ENCODE measurements at regions not wholly inside any gene's neighbourhood (a gene's known extent, or its start where the extent isn't known, plus 50 kb on each side); places are given as distances from the start of the nearest gene placed in this dataset.

- in situ Hi-C loops (cut with MboI; ENCODE audit: low sequenced_read_pairs), result no loop called here
Measured at GRCh38 chr9:108473209-108474112, 382.3 kb downstream of the ACTL7B start.

DNA sequence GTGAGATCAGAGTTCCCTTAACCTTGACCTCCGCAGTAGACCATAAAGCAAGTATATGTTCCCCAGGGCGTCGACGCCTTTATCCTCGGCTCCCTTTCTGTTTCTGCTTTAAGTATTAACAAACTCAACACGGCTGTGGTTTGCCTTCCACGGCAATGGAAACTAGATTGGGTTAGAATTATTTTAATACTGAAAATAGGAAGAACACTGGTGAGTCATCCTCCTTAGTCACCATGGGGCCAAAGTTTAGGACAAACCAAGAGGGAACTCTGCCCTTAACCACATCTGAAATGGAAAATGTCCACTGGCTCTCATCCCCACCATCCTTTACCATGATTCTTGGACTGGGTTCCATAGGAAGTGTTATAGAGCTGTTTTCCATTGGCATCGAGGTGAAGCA, 386.1 kb downstream of the ACTL7B start:
- in situ Hi-C loops (cut with MboI; ENCODE audit: low sequenced_read_pairs), result no loop called here

- in situ Hi-C loops (cut with MboI; ENCODE audit: low sequenced_read_pairs), result no loop called here
Measured at GRCh38 chr9:108468364-108468763, 387.4 kb downstream of the ACTL7B start.

GRCh38 chr9:108467653-108468324, 388.0 kb downstream of the ACTL7B start:
- in situ Hi-C loops (cut with MboI; ENCODE audit: low sequenced_read_pairs), result no loop called here

GRCh38 chr9:108467161-108467560, 388.6 kb downstream of the ACTL7B start:
- in situ Hi-C loops (cut with MboI; ENCODE audit: low sequenced_read_pairs), result no loop called here

DNA sequence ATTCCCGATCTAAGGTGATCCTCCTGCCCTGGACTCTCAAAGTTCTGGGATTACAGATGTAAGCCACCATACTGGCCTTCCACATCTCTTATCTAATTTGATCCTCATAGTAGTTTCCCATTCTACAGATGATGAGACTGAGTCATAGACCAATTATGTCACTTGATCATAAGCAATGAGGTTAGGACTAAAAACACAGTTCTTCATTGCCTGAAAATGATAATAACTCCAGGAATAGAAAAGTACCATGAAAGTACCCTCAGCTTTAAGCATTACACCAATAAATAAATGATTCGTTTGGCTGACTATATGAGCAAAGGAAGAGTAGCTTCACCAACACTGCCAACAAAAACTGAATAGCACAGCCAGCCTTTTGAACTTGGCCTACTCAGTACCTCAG, 389.5 kb downstream of the ACTL7B start:
- in situ Hi-C loops (cut with MboI; ENCODE audit: low sequenced_read_pairs), result no loop called here

GRCh38 chr9:108463932-108464606, 391.7 kb downstream of the ACTL7B start:
- in situ Hi-C loops (cut with MboI; ENCODE audit: low sequenced_read_pairs), result no loop called here

DNA sequence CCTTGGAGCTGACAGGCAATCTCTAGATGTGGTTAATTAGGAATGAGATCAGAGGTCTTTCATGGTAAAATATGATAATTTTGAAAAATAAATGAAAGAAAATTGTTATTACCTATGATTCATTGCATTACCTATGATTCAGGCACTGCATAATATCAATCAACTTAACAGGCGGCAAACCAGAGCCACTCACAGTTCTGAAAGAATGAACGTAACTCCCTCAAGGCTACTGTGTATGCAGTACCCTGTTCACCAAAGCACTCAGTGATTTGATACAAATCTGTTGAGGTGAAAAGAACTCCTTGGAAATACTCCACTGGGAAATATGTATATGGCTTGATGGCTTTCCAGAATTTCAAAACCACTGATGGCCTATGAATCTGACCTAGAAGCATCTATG, 398.9 kb downstream of the ACTL7B start:
- in situ Hi-C loops (cut with MboI; ENCODE audit: low sequenced_read_pairs), result no loop called here

GRCh38 chr9:108445431-108446071, 410.2 kb downstream of the ACTL7B start:
- in situ Hi-C loops (cut with MboI; ENCODE audit: low sequenced_read_pairs), result no loop called here

DNA sequence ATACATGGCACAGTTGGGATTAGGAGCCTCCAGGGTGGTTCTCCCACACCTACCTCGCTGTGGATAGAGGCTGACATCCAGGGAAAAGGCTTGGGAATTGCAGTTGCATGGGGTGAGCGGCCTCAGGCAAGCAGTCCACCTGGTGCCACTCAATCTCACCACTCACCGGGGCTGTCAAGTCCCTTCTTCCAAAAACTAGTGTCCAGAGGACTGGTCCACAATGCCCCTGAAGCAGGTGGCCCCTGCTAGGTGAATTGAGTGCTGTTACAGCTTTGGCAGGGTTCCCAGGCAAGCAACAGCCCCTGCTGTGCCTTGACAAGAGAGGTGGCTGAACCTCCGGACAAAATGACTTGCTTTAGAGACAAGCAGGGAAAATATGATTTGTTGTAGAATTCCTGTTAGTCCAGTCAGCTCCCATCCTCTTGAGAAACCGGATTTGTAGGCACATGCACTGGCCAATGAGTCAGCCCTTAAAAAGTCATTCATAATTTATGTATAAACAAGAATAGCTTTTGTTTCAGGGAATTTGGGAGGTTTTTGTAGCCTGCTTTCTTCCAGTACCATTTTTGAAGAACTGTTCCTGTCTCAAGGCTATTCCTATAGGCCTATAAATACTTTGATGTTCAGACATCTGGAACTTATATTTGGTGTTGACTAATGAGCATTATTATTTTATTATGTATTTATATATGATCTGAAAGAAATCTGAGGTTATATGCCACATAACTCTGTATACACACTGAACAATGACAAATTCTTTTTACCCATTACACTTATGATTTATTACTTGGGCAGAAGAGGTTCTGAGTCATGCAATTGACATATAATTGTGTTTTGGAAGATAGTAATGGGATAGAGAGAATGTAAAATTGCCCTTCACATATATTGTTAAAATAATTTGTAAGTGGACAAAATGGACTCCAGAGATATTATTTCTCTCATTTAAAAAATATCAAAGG, 411.1 kb downstream of the ACTL7B start:
- in situ Hi-C loops (cut with MboI; ENCODE audit: low sequenced_read_pairs), result no loop called here

DNA sequence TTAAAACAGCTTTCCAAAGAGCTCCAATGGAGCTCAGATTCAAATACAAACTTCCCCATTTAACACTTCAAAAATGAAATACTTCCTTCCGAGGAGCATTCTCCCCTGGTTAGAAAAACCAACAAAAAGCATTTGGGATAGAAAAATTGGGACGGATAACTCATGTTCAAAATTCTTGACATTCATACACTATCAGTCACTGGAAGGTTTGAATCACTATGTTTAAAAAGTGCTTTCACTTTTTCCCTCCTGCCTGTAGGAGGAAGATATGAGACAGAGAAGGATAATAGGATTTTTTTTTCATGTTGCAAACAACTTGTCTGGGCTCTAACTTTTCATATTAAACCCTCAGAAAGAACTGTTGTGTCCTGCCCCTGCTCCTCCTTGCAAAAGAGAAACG, 412.0 kb downstream of the ACTL7B start:
- in situ Hi-C loops (cut with MboI; ENCODE audit: low sequenced_read_pairs), result no loop called here

GRCh38 chr9:108443019-108443633, 412.7 kb downstream of the ACTL7B start:
- in situ Hi-C loops (cut with MboI; ENCODE audit: low sequenced_read_pairs), result no loop called here

DNA sequence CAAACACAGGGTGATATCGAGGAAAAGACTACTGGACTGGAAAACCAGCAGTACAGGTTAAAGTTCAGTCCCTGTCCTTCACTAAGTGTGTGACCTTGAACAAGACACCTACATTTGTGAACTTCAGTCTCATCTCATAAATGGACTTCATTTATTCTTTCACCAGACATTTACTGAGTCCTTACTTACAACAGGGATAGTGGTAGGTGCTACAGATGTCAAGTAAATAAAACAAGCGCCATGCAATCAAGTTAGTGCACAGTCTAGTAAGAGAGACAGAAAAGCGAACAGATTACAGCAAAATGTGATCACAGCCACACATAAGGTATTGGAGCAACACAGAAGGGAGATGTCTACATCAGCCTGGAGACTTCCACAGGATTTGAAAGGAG, 413.2 kb downstream of the ACTL7B start:
- in situ Hi-C loops (cut with MboI; ENCODE audit: low sequenced_read_pairs), result no loop called here

GRCh38 chr9:108441726-108442125, 414.1 kb downstream of the ACTL7B start:
- in situ Hi-C loops (cut with MboI; ENCODE audit: low sequenced_read_pairs), result no loop called here

DNA sequence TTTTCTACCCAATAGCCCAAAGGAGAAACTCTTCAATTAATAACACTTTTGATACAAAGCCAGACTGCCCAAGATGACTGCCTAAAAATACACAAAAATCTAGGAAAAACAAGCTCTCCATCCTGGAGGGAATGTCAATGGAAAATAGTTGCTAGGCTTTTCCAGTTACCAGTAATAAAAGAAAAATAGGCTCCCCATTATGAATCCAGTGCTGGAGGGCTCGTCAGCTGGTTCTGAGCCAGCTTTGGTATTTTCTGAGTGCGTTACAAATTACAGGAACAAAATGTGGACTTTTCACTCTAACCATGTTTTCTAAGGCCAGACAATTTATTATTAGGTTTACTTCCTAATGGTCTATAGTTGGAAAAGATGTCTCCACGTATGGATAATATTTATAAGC, 414.5 kb downstream of the ACTL7B start:
- in situ Hi-C loops (cut with MboI; ENCODE audit: low sequenced_read_pairs), result no loop called here

GRCh38 chr9:108439947-108440346, 415.8 kb downstream of the ACTL7B start:
- in situ Hi-C loops (cut with MboI; ENCODE audit: low sequenced_read_pairs), result no loop called here

DNA sequence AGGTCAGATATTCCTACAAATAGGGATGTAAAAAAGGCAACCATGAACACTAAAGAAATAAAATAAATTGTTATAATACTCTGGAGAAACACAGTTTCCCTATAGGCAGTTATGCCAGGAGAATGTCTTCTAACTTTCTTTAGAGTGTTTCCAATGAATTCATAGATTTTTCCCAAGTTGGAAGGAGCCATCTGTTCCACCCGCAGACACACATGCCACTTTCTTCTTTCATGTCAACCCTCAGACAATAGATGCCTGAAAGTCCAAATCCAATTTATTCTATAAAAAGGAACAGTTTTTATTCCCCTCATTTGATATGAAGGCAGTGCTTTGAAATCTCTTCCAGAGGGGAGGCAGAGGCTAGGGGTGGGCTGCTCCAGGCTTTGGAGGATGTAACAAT, 418.1 kb downstream of the ACTL7B start:
- in situ Hi-C loops (cut with MboI; ENCODE audit: low sequenced_read_pairs), result no loop called here

- in situ Hi-C loops (cut with MboI; ENCODE audit: low sequenced_read_pairs), result no loop called here
Measured at GRCh38 chr9:108436448-108436847, 419.3 kb downstream of the ACTL7B start.

DNA sequence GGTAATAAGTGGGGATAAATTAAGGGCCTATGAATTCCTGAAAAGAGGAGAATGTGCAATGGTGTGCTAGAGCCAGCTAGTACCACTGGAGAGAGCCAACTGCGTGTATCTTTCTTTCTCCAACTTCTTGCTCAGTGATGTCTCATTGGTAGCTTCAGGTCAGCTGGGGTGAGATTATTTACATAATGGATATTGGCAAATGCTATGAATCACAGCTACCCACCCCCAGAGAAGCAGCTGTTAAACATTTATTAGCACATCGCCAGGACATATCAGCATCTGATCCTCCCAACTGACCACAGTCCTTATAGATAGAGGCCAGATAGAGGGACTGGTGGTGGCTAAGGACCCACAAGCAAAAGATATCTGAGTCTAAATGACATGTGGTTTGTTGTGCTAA, 421.3 kb downstream of the ACTL7B start:
- in situ Hi-C loops (cut with MboI; ENCODE audit: low sequenced_read_pairs), result no loop called here

DNA sequence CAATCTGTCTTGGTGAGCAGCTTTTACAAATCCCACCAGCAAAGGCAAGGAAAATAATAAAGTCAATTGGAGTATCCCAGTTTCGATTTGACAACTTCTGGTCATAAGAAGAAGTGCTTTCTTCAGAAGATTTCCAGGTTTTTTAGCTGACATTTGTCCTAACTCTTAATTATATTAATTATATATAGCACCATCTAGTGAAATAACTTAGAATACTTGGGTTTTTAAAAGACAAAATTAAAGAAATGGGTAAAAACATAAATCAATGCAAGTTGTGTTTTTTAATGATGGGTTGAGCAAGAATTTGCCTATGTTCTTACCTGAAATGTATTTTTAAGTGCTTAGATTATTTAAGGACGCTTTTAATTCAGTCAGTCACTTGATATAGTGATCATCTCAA, 421.8 kb downstream of the ACTL7B start:
- in situ Hi-C loops (cut with MboI; ENCODE audit: low sequenced_read_pairs), result no loop called here
